H9 (cell line): ENCODE measurements at regions not wholly inside any gene's neighbourhood (a gene's known extent, or its start where the extent isn't known, plus 50 kb on each side); places are given as distances from the start of the nearest gene placed in this dataset.

Source experiments
- DNase-seq: peaks from one replicate; pipeline ENCODE4 v3.0.0-alpha.2; 2017
- H2AFZ ChIP-seq: one replicate; pipeline ENCODE4 v1.6.1; 2013; ENCODE audit warnings: mild to moderate bottlenecking, low read length, control low read depth, moderate library complexity
- H2AK5ac ChIP-seq: 2 replicates; pipeline ENCODE4 v1.6.1; 2013; ENCODE audit warnings: low read length, control low read depth, mixed read lengths; ENCODE audit not compliant: insufficient read length
- H2BK120ac ChIP-seq: one replicate; pipeline ENCODE4 v1.6.1; 2013; ENCODE audit warnings: low read depth, mild to moderate bottlenecking, low read length, control low read depth, inconsistent platforms; ENCODE audit not compliant: poor library complexity, severe bottlenecking
- H2BK12ac ChIP-seq: 2 replicates; pipeline ENCODE4 v1.6.1; 2013; ENCODE audit warnings: low read length, control low read depth, mixed read lengths, low read depth; ENCODE audit not compliant: insufficient read length
- H2BK15ac ChIP-seq: 2 replicates; pipeline ENCODE4 v1.6.1; 2013; ENCODE audit warnings: low read depth, low read length, control low read depth
- H2BK20ac ChIP-seq: one replicate; pipeline ENCODE4 v1.6.1; 2013; ENCODE audit warnings: low read depth, mild to moderate bottlenecking, low read length, control low read depth, inconsistent platforms; ENCODE audit not compliant: poor library complexity, severe bottlenecking
- H2BK5ac ChIP-seq: 2 replicates; pipeline ENCODE4 v1.6.1; 2013; ENCODE audit warnings: low read length, control low read depth, mixed read lengths; ENCODE audit not compliant: insufficient read length
- H3K14ac ChIP-seq: 2 replicates; pipeline ENCODE4 v1.6.1; 2013; ENCODE audit warnings: low read length, control low read depth; ENCODE audit not compliant: insufficient read depth
- H3K18ac ChIP-seq: 2 replicates; pipeline ENCODE4 v1.6.1; 2013; ENCODE audit warnings: low read depth, mild to moderate bottlenecking, mixed read lengths, low read length, control low read depth; ENCODE audit not compliant: insufficient read length
- H3K23ac ChIP-seq: 2 replicates; pipeline ENCODE4 v1.6.1; 2013; ENCODE audit warnings: low read length, control low read depth, mixed read lengths, low read depth; ENCODE audit not compliant: insufficient read length
- H3K23me2 ChIP-seq: 2 replicates; pipeline ENCODE4 v1.6.1; 2013; ENCODE audit warnings: low read depth, mild to moderate bottlenecking, mixed read lengths, low read length, control low read depth; ENCODE audit not compliant: insufficient read length, poor library complexity, severe bottlenecking
- H3K27ac ChIP-seq: 2 replicates; pipeline ENCODE4 v1.5.1; 2013; ENCODE audit warnings: low read length, control low read depth, mixed read lengths, low read depth; ENCODE audit not compliant: insufficient read length
- H3K27me3 ChIP-seq: 2 replicates; pipeline ENCODE4 v1.6.1; 2013; ENCODE audit warnings: low read length, control low read depth, inconsistent platforms; ENCODE audit not compliant: insufficient read depth
- H3K4ac ChIP-seq: 2 replicates; pipeline ENCODE4 v1.6.1; 2013; ENCODE audit warnings: low read depth, mild to moderate bottlenecking, control low read depth, inconsistent platforms, low read length, moderate library complexity
- H3K4me1 ChIP-seq: 2 replicates; pipeline ENCODE4 v1.6.1; 2013; ENCODE audit warnings: low read length, control low read depth, inconsistent platforms; ENCODE audit not compliant: insufficient read depth
- H3K4me2 ChIP-seq: 2 replicates; pipeline ENCODE4 v1.6.1; 2013; ENCODE audit warnings: low read length, control low read depth, mixed read lengths; ENCODE audit not compliant: insufficient read length, insufficient read depth
- H3K56ac ChIP-seq: 2 replicates; pipeline ENCODE4 v1.6.1; 2013; ENCODE audit warnings: low read depth, mild to moderate bottlenecking, mixed read lengths, low read length, control low read depth; ENCODE audit not compliant: insufficient read length
- H3K79me1 ChIP-seq: 2 replicates; pipeline ENCODE4 v1.6.1; 2013; ENCODE audit warnings: low read depth, mild to moderate bottlenecking, moderate library complexity, low read length, control low read depth, inconsistent platforms; ENCODE audit not compliant: insufficient read depth, poor library complexity, severe bottlenecking
- H3K79me2 ChIP-seq: 2 replicates; pipeline ENCODE4 v1.6.1; 2013; ENCODE audit warnings: low read length, control low read depth, inconsistent platforms; ENCODE audit not compliant: insufficient read depth
- H3K9ac ChIP-seq: 2 replicates; pipeline ENCODE4 v1.6.1; 2013; ENCODE audit warnings: low read length, control low read depth, mixed read lengths; ENCODE audit not compliant: insufficient read length; ENCODE audit errors: extremely low read depth
- H3K9me3 ChIP-seq: one replicate; pipeline ENCODE4 v1.6.1; 2013; ENCODE audit warnings: low read depth, low read length, inconsistent platforms; ENCODE audit not compliant: control insufficient read depth
- H3T11ph ChIP-seq: one replicate; pipeline ENCODE4 v1.6.1; 2013; ENCODE audit warnings: mild to moderate bottlenecking, low read length, control low read depth, inconsistent platforms
- H4K20me1 ChIP-seq: one replicate; pipeline ENCODE4 v1.6.1; 2013; ENCODE audit not compliant: control insufficient read depth, insufficient read length, insufficient read depth
- H4K5ac ChIP-seq: 2 replicates; pipeline ENCODE4 v1.6.1; 2013; ENCODE audit warnings: low read depth, mild to moderate bottlenecking, mixed read lengths, low read length, control low read depth; ENCODE audit not compliant: insufficient read length
- H4K8ac ChIP-seq: replicated peaks from 2 replicates; pipeline ENCODE4 v1.6.1; 2013; ENCODE audit warnings: low read length, control low read depth, mixed read lengths, low read depth; ENCODE audit not compliant: insufficient read length
- H4K91ac ChIP-seq: 2 replicates; pipeline ENCODE4 v1.6.1; 2013; ENCODE audit warnings: low read depth, mild to moderate bottlenecking, moderate library complexity, mixed read lengths, low read length, control low read depth; ENCODE audit not compliant: insufficient read length
- H3K27ac Mint-ChIP-seq, 3 experiments: 2 replicates in 2 of 3; 3 replicates in 1 of 3; pipeline ENCODE4 v1.8.0; 2020 to 2021; ENCODE audit warnings: mixed read lengths in 3 of 3, mild to moderate bottlenecking in 1 of 3, moderate library complexity in 1 of 3
- H3K27me3 Mint-ChIP-seq: 2 replicates; pipeline ENCODE4 v1.8.0; 2021; ENCODE audit warnings: low read depth, mild to moderate bottlenecking, moderate library complexity, mixed read lengths
- H3K36me3 Mint-ChIP-seq, 3 experiments: 2 replicates in 2 of 3; 3 replicates in 1 of 3; pipeline ENCODE4 v1.8.0; 2020 to 2021; ENCODE audit warnings: low read depth in 3 of 3, mixed read lengths in 3 of 3; ENCODE audit not compliant: insufficient read depth in 1 of 3
- H3K4me1 Mint-ChIP-seq, 2 experiments: 2 replicates each; pipeline ENCODE4 v1.8.0; 2020; ENCODE audit warnings: mixed read lengths in 2 of 2
- H3K4me3 Mint-ChIP-seq, 2 experiments: 2 replicates in 1 of 2; 3 replicates in 1 of 2; pipeline ENCODE4 v1.8.0; 2020 to 2021; ENCODE audit warnings: mild to moderate bottlenecking in 2 of 2, mixed read lengths in 2 of 2, moderate library complexity in 1 of 2
- H3K9me3 Mint-ChIP-seq, 2 experiments: 2 replicates in 1 of 2; 3 replicates in 1 of 2; pipeline ENCODE4 v1.8.0; 2020; ENCODE audit warnings: mild to moderate bottlenecking in 2 of 2, mixed read lengths in 2 of 2, moderate library complexity in 1 of 2
- CTCF ChIP-seq: fragments of 200-600 bp; sonication (generic); conservative IDR thresholded peaks from 3 replicates; pipeline ENCODE4 v1.8.0; 2021; ENCODE audit warnings: antibody characterized with exemption, mild to moderate bottlenecking
- WGBS: extraction: QIAGEN DNeasy Blood & Tissue Kit; methylation state at CpG from one replicate; pipeline ENCODE4 v1.1.7; 2013; ENCODE audit warnings: missing lambda C conversion rate, low lambda C conversion rate, mixed read lengths; ENCODE audit not compliant: insufficient read length; ENCODE audit errors: extremely low coverage; 5-methylcytosine and 5-hydroxymethylcytosine counted together

DNA sequence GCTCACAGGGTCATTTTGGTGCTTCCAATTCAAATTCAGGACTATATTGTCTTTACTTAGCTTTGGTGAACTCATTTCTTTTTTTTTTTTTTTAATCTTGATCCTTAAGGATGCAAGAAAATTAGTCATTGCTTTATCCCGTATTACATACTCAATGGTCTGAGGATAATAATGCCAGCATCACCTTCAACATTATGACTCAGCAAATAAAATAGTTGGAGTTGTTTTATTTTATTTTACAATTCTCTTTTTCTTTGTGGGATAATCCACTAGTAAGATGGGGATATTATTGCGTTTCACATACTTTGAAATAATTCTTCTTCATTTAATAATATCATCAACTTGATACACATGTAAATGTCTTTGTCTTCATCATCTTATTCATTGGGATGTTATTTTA lies 954.9 kb upstream of the GYPC start:
- Histone ChIP-seq H2BK20ac (no peak overlapping the region), H3K9me3 (no peaks in the 10 kb centered on the region), H2AK5ac (no peak overlapping the region), H3K27ac (no peak overlapping the region), H2BK5ac (no peak overlapping the region), H3T11ph (no peak overlapping the region), H3K18ac (no peak overlapping the region), H4K8ac (no peak overlapping the region), H2BK120ac (no peak overlapping the region), H3K14ac (no peak overlapping the region), H3K23ac (no peak overlapping the region), H4K5ac (no peak overlapping the region), H4K20me1 (no peaks in the 10 kb centered on the region), H4K91ac (no peak overlapping the region), H2AFZ (no peak overlapping the region), H3K4me2 (no peak overlapping the region), H2BK15ac (no peak overlapping the region), H3K27me3 (no peaks in the 10 kb centered on the region), H3K79me1 (no peaks in the 10 kb centered on the region), H3K4ac (no peak overlapping the region), H3K56ac (no peak overlapping the region), H3K9ac (no peak overlapping the region), H3K79me2 (no peaks in the 10 kb centered on the region), H3K23me2 (no peaks in the 10 kb centered on the region), H3K4me1 (no peaks in the 10 kb centered on the region), H2BK12ac (no peak overlapping the region)
- no peak for DNase-seq
- no peak for TF ChIP-seq CTCF
- H3K27me3 Mint-ChIP-seq, result peaks cover 2% of the 10 kb centered on the region; the same call in 1 of the 2 replicates
- no peaks in the 10 kb centered on the region for H3K9me3 Mint-ChIP-seq
- H3K27ac Mint-ChIP-seq, result no peak overlapping the region
- H3K4me1 Mint-ChIP-seq, result peaks cover 0 to 4% of the 10 kb centered on the region in 2 experiments; a peak in 1 of 4 replicates
- no CpG with 5 or more reads among the region's 2 CpGs for WGBS
- no peak overlapping the region for H3K4me3 Mint-ChIP-seq
- H3K36me3 Mint-ChIP-seq, result no peaks in the 10 kb centered on the region
